ENCODE measurements at regions not wholly inside any gene's neighbourhood (a gene's known extent, or its start where the extent isn't known, plus 50 kb on each side); places are given as distances from the start of the nearest gene placed in this dataset.

DNA sequence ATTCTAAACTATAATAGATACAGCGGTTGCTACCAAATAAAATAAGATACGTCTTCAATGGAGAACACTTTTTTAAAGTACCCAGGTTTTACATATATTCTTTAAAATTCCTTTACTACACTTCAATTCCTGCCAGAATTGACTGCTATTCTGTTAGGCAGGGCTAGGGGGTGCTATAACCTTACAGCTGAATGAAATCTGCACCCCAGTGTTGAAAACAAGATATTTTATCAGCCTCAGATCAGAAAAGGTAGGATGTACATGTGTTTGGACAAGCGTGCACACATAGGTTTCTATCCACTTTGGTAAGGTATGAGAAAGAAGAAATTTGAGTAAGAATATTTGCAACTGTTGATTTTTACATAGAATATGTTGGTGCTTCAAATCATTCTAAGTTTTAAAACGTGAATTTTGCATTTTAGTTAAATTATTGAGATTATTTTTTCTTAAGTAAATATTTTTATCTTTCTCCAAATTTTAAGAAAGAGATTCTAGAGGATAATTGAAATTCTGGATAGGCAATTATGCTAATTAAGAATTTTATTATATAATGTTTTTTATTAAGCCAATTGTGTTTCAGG is 490.8 kb upstream of the ADGRL4 start:
- CTCF ChIA-PET (ENCODE audit: low intra/inter-chr PET ratio, low total read pairs): no interaction called here

DNA sequence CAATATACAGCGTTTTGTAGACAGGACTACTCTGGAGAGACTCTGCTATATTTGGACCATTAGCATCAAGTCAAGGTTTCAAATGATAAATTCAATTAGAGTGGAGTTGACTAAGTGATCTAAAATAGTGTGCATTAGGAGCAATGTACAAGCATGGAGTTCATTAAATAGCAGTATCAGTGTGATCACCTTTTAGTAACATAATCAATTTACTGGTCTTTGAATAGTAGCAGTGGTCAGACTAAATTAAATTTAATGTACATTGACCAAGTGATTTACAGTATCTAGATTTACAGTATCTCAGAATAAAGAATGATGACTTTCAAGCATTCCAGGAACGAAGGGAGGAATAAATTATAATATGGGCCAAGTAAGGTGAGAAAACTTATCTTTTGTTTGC is 489.6 kb upstream of the ADGRL4 start:
- no peak for TF ChIP-seq RBM22 (optimal IDR thresholded peaks at IDR 0.05; ENCODE audit: low read length)
- TF ChIP-seq, protein P1, sequence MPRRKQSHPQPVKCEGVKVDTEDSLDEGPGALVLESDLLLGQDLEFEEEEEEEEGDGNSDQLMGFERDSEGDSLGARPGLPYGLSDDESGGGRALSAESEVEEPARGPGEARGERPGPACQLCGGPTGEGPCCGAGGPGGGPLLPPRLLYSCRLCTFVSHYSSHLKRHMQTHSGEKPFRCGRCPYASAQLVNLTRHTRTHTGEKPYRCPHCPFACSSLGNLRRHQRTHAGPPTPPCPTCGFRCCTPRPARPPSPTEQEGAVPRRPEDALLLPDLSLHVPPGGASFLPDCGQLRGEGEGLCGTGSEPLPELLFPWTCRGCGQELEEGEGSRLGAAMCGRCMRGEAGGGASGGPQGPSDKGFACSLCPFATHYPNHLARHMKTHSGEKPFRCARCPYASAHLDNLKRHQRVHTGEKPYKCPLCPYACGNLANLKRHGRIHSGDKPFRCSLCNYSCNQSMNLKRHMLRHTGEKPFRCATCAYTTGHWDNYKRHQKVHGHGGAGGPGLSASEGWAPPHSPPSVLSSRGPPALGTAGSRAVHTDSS (CRISPR knock-in tag; conservative IDR thresholded peaks at IDR 0.05): no peak
- TF ChIP-seq EEA1 (CRISPR knock-in tag; IDR thresholded peaks at IDR 0.05; ENCODE audit: borderline replicate concordance): no peak
- TF ChIP-seq SP140L (CRISPR knock-in tag; IDR thresholded peaks at IDR 0.05; ENCODE audit: borderline replicate concordance): no peak
- TF ChIP-seq REXO4 (CRISPR knock-in tag; IDR thresholded peaks at IDR 0.05; ENCODE audit: borderline replicate concordance): no peak
- no peak for TF ChIP-seq ZNF740 (CRISPR knock-in tag; IDR thresholded peaks at IDR 0.05)
- TF ChIP-seq, protein P2, sequence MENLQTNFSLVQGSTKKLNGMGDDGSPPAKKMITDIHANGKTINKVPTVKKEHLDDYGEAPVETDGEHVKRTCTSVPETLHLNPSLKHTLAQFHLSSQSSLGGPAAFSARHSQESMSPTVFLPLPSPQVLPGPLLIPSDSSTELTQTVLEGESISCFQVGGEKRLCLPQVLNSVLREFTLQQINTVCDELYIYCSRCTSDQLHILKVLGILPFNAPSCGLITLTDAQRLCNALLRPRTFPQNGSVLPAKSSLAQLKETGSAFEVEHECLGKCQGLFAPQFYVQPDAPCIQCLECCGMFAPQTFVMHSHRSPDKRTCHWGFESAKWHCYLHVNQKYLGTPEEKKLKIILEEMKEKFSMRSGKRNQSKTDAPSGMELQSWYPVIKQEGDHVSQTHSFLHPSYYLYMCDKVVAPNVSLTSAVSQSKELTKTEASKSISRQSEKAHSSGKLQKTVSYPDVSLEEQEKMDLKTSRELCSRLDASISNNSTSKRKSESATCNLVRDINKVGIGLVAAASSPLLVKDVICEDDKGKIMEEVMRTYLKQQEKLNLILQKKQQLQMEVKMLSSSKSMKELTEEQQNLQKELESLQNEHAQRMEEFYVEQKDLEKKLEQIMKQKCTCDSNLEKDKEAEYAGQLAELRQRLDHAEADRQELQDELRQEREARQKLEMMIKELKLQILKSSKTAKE (CRISPR knock-in tag; IDR thresholded peaks at IDR 0.05; ENCODE audit: borderline replicate concordance): no peak
- ATAC-seq (no peak), FAIRE-seq (no peak), DNase-seq (ENCODE audit: low spot score) (no peak)
- no TSS peak for BruUV-seq (replicated peaks)
- POLR2A ChIA-PET: no interaction called here
- no peaks in the 10 kb centered on the region for H3K27me3 ChIP-seq (ENCODE audit: control insufficient read depth in 1 of 2, insufficient read depth in 2 of 2, low read length in 2 of 2)
- 0% methylated on average over 2 of the region's 2 CpGs for WGBS (ENCODE audit: low lambda C conversion rate)
- no peak overlapping the region for H3K4me3 ChIP-seq (replicated peaks in 1 of 3; ENCODE audit: insufficient read depth in 1 of 3, low read depth in 2 of 3, low read length in 3 of 3)
- no peaks in the 10 kb centered on the region for H3K4me1 ChIP-seq (ENCODE audit: insufficient read depth, low read length)
- intact Hi-C loops (cut with micrococcal nuclease; ENCODE audit: unreplicated experiment): no loop called here
- no peak overlapping the region for H3K27ac ChIP-seq (ENCODE audit: extremely low read length, insufficient read depth, low read length)
- in situ Hi-C loops (cut with HindIII; ENCODE audit: extremely low pct_ligation_motif_present, low pct_unique_long_range_greater_than_20kb): no loop called here
- no peaks in the 10 kb centered on the region for H3K79me2 ChIP-seq (ENCODE audit: insufficient read depth, low read length)
- peaks cover 42% of the 10 kb centered on the region for H3K9me3 ChIP-seq (ENCODE audit: low read length)
- CTCF ChIA-PET (ENCODE audit: low intra/inter-chr PET ratio, low total read pairs): no interaction called here
- no peak overlapping the region for H3K9ac ChIP-seq (ENCODE audit: insufficient read depth, low read depth, low read length)
- no peaks in the 10 kb centered on the region for H4K20me1 ChIP-seq (ENCODE audit: insufficient read depth, low read length)
- H3K4me2 ChIP-seq (ENCODE audit: low read depth, low read length): no peak overlapping the region
- H2AFZ ChIP-seq (ENCODE audit: low read length): no peak overlapping the region
- no peaks in the 10 kb centered on the region for H3K36me3 ChIP-seq (replicated peaks in 1 of 2; ENCODE audit: control insufficient read depth in 1 of 2, insufficient read depth in 2 of 2, low read length in 2 of 2)

More for the DNA sequence above, 490.8 kb upstream of the ADGRL4 start:
- H3K4me1 ChIP-seq (ENCODE audit: insufficient read depth, low read length): no peaks in the 10 kb centered on the region
- no peak overlapping the region for H3K9ac ChIP-seq (ENCODE audit: insufficient read depth, low read depth, low read length)
- no peak overlapping the region for H3K4me2 ChIP-seq (ENCODE audit: low read depth, low read length)
- H3K4me3 ChIP-seq (replicated peaks in 1 of 3; ENCODE audit: insufficient read depth in 1 of 3, low read depth in 2 of 3, low read length in 3 of 3): no peak overlapping the region
- H3K36me3 ChIP-seq (replicated peaks in 1 of 2; ENCODE audit: control insufficient read depth in 1 of 2, insufficient read depth in 2 of 2, low read length in 2 of 2): no peaks in the 10 kb centered on the region
- no peak overlapping the region for H3K27ac ChIP-seq (ENCODE audit: extremely low read length, insufficient read depth, low read length)
- H3K27me3 ChIP-seq (ENCODE audit: control insufficient read depth in 1 of 2, insufficient read depth in 2 of 2, low read length in 2 of 2): no peaks in the 10 kb centered on the region
- no peak for TF ChIP-seq EED (CRISPR knock-in tag; IDR thresholded peaks at IDR 0.05)
- TF ChIP-seq SMC3 (IDR thresholded peaks at IDR 0.05; ENCODE audit: low read length): peak; percentile 15; the same call in 1 of the 2 replicates
- TF ChIP-seq, protein P3, sequence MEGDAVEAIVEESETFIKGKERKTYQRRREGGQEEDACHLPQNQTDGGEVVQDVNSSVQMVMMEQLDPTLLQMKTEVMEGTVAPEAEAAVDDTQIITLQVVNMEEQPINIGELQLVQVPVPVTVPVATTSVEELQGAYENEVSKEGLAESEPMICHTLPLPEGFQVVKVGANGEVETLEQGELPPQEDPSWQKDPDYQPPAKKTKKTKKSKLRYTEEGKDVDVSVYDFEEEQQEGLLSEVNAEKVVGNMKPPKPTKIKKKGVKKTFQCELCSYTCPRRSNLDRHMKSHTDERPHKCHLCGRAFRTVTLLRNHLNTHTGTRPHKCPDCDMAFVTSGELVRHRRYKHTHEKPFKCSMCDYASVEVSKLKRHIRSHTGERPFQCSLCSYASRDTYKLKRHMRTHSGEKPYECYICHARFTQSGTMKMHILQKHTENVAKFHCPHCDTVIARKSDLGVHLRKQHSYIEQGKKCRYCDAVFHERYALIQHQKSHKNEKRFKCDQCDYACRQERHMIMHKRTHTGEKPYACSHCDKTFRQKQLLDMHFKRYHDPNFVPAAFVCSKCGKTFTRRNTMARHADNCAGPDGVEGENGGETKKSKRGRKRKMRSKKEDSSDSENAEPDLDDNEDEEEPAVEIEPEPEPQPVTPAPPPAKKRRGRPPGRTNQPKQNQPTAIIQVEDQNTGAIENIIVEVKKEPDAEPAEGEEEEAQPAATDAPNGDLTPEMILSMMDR (CRISPR knock-in tag; IDR thresholded peaks at IDR 0.05): peak; percentile 56
- peak; percentile 61 for TF ChIP-seq STAG1 (CRISPR knock-in tag; IDR thresholded peaks at IDR 0.05)
- H3K79me2 ChIP-seq (ENCODE audit: insufficient read depth, low read length): no peaks in the 10 kb centered on the region
- DNase-seq (ENCODE audit: low spot score) (peak; percentile 3), ATAC-seq (no peak), FAIRE-seq (no peak)
- WGBS (ENCODE audit: low lambda C conversion rate): 3% methylated on average over 4 of the region's 4 CpGs
- no peak overlapping the region for H2AFZ ChIP-seq (ENCODE audit: low read length)
- intact Hi-C loops (cut with micrococcal nuclease; ENCODE audit: unreplicated experiment) (no loop called here), in situ Hi-C loops (cut with HindIII; ENCODE audit: extremely low pct_ligation_motif_present, low pct_unique_long_range_greater_than_20kb) (no loop called here)
- no TSS peak for BruUV-seq (replicated peaks)
- POLR2A ChIA-PET: no interaction called here
- no peaks in the 10 kb centered on the region for H4K20me1 ChIP-seq (ENCODE audit: insufficient read depth, low read length)
- peaks cover 47% of the 10 kb centered on the region for H3K9me3 ChIP-seq (ENCODE audit: low read length)

Measured in HepG2 (cell line).